H1 (cell line): ENCODE measurements at regions not wholly inside any gene's neighbourhood (a gene's known extent, or its start where the extent isn't known, plus 50 kb on each side); places are given as distances from the start of the nearest gene placed in this dataset.

Experiments used
- CTCF ChIA-PET: fragments of 300-600 bp; sonication (Branson Sonifier 250); formaldehyde crosslinking; loops from one replicate; lab custom pipeline; 2021; ENCODE audit not compliant: partially characterized antibody; lab: Charles Lee
- POLR2A ChIA-PET: fragments of 300-600 bp; sonication (Branson Sonifier 250); formaldehyde crosslinking; loops from one replicate; lab custom pipeline; 2021; ENCODE audit warnings: inconsistent platforms; ENCODE audit not compliant: partially characterized antibody; lab: Charles Lee
- DNase-seq, 2 experiments: peaks; one replicate each; pipeline versions ENCODE4 v3.0.0 to v3.0.0-alpha.2; 2010 to 2022; ENCODE audit warnings: low spot score in 2 of 2, low read depth in 1 of 2, mixed read lengths in 1 of 2
- FAIRE-seq: peaks from 2 replicates; lab custom pipeline; 2011; peaks lifted over from hg19 to GRCh38; lab: Jason Lieb, UNC
- H2AFZ ChIP-seq: 2 replicates; pipeline ENCODE4 v1.8.1; 2012; ENCODE audit warnings: low read length, inconsistent platforms
- H2AK5ac ChIP-seq: 2 replicates; pipeline ENCODE4 v1.6.1; 2013; ENCODE audit warnings: low read depth, low read length
- H2BK120ac ChIP-seq: replicated peaks from 2 replicates; pipeline ENCODE3; 2013; ENCODE audit warnings: low read depth, low read length, inconsistent platforms
- H2BK12ac ChIP-seq: 2 replicates; pipeline ENCODE4 v1.6.1; 2013; ENCODE audit warnings: low read depth, low read length
- H2BK15ac ChIP-seq: 2 replicates; pipeline ENCODE4 v1.6.1; 2013; ENCODE audit warnings: low read length
- H2BK20ac ChIP-seq: 2 replicates; pipeline ENCODE4 v1.6.1; 2013; ENCODE audit warnings: low read length
- H2BK5ac ChIP-seq: 2 replicates; pipeline ENCODE4 v1.6.1; 2013; ENCODE audit warnings: low read depth, low read length
- H3K14ac ChIP-seq: 2 replicates; pipeline ENCODE4 v1.6.1; 2013; ENCODE audit warnings: inconsistent platforms; ENCODE audit not compliant: insufficient read length
- H3K18ac ChIP-seq: 2 replicates; pipeline ENCODE4 v1.6.1; 2013; ENCODE audit warnings: low read length; ENCODE audit errors: extremely low read depth
- H3K23ac ChIP-seq: 2 replicates; pipeline ENCODE4 v1.6.1; 2013; ENCODE audit warnings: inconsistent platforms; ENCODE audit not compliant: insufficient read length
- H3K23me2 ChIP-seq: 2 replicates; pipeline ENCODE4 v1.6.1; 2013; ENCODE audit warnings: low read depth, low read length
- H3K27ac ChIP-seq: 2 replicates; pipeline ENCODE4 v1.6.1; 2011; ENCODE audit warnings: low read depth, low read length, inconsistent platforms
- H3K27me3 ChIP-seq, 4 experiments: replicated peaks in 1 of 4; 1 replicate in 1 of 4; 2 replicates in 3 of 4; pipeline versions ENCODE4 v1.6.1 to v1.8.1; 2011 to 2013; ENCODE audit warnings: low read length in 3 of 4, mild to moderate bottlenecking in 3 of 4, inconsistent platforms in 2 of 4, mixed read lengths in 2 of 4, moderate library complexity in 1 of 4; ENCODE audit not compliant: control insufficient read depth in 3 of 4, insufficient read depth in 3 of 4; ENCODE audit errors: extremely low read depth in 1 of 4
- H3K36me3 ChIP-seq, 4 experiments: 2 replicates each; pipeline versions ENCODE4 v1.6.1 to v1.8.1; 2011 to 2013; ENCODE audit warnings: mild to moderate bottlenecking in 4 of 4, low read length in 3 of 4, moderate library complexity in 2 of 4, control low read depth in 1 of 4, inconsistent platforms in 1 of 4; ENCODE audit not compliant: insufficient read depth in 4 of 4, control insufficient read depth in 2 of 4
- H3K4ac ChIP-seq: replicated peaks from 2 replicates; pipeline ENCODE3; 2013; ENCODE audit warnings: low read length, low read depth, mixed read lengths, inconsistent platforms; ENCODE audit not compliant: insufficient read length
- H3K4me1 ChIP-seq, 4 experiments: replicated peaks in 1 of 4; 1 replicate in 1 of 4; 2 replicates in 3 of 4; pipeline versions ENCODE4 v1.6.1 to v1.8.1; 2011 to 2013; ENCODE audit warnings: low read length in 3 of 4, inconsistent platforms in 2 of 4, mixed read lengths in 1 of 4; ENCODE audit not compliant: insufficient read depth in 4 of 4, control insufficient read depth in 3 of 4
- H3K4me2 ChIP-seq, 2 experiments: 2 replicates each; pipeline versions ENCODE4 v1.6.1 to v1.8.1; 2011 to 2013; ENCODE audit warnings: low read depth in 2 of 2, low read length in 2 of 2, control low read depth in 1 of 2, inconsistent platforms in 1 of 2, mild to moderate bottlenecking in 1 of 2; ENCODE audit not compliant: insufficient read depth in 1 of 2
- H3K4me3 ChIP-seq, 4 experiments: fragments of 200-600, 300-600 bp in 1 of 4; sonication (generic), shearing (Covaris generic), sonication (Bioruptor Twin) in 1 of 4; 2 replicates each; pipeline versions ENCODE4 v1.5.1 to v1.8.1; 2011 to 2016; ENCODE audit warnings: low read length in 4 of 4, low read depth in 3 of 4, control low read depth in 2 of 4, inconsistent platforms in 2 of 4, mild to moderate bottlenecking in 2 of 4, mixed read lengths in 1 of 4, moderate library complexity in 1 of 4; ENCODE audit not compliant: insufficient read depth in 2 of 4; ENCODE audit errors: extremely low read depth in 1 of 4
- H3K56ac ChIP-seq: replicated peaks from 2 replicates; pipeline ENCODE3; 2013; ENCODE audit warnings: low read depth, mild to moderate bottlenecking, mixed read lengths, low read length, inconsistent platforms; ENCODE audit not compliant: insufficient read length
- H3K79me1 ChIP-seq: 2 replicates; pipeline ENCODE4 v1.6.1; 2013; ENCODE audit warnings: low read depth, low read length, control low read depth
- H3K79me2 ChIP-seq, 2 experiments: 2 replicates each; pipeline versions ENCODE4 v1.6.1 to v1.8.1; 2012 to 2013; ENCODE audit warnings: low read length in 2 of 2, mild to moderate bottlenecking in 2 of 2, inconsistent platforms in 1 of 2; ENCODE audit not compliant: insufficient read depth in 2 of 2, control insufficient read depth in 1 of 2
- H3K9ac ChIP-seq, 4 experiments: replicated peaks in 1 of 4; 1 replicate in 1 of 4; 2 replicates in 3 of 4; pipeline versions ENCODE4 v1.6.1 to v1.8.1; 2011 to 2013; ENCODE audit warnings: low read depth in 3 of 4, low read length in 3 of 4, control low read depth in 2 of 4, mild to moderate bottlenecking in 2 of 4, moderate library complexity in 2 of 4, inconsistent platforms in 1 of 4; ENCODE audit errors: extremely low read depth in 1 of 4
- H3K9me3 ChIP-seq, 2 experiments: 2 replicates each; pipeline versions ENCODE4 v1.6.1 to v1.8.1; 2012 to 2013; ENCODE audit warnings: mild to moderate bottlenecking in 2 of 2, moderate library complexity in 2 of 2, control low read depth in 1 of 2, inconsistent platforms in 1 of 2, low read depth in 1 of 2, low read length in 1 of 2, mixed read lengths in 1 of 2; ENCODE audit not compliant: insufficient read depth in 2 of 2
- H4K20me1 ChIP-seq, 2 experiments: replicated peaks in 1 of 2; 2 replicates each; pipeline versions ENCODE3 to v1.8.1; 2011 to 2013; ENCODE audit warnings: inconsistent platforms in 2 of 2, low read length in 2 of 2, mild to moderate bottlenecking in 1 of 2; ENCODE audit not compliant: insufficient read depth in 2 of 2, control insufficient read depth in 1 of 2
- H4K5ac ChIP-seq: 2 replicates; pipeline ENCODE4 v1.6.1; 2013; ENCODE audit warnings: low read length, low read depth, mixed read lengths, inconsistent platforms; ENCODE audit not compliant: insufficient read length
- H4K8ac ChIP-seq: 2 replicates; pipeline ENCODE4 v1.8.0; 2013; ENCODE audit warnings: mild to moderate bottlenecking, moderate library complexity, low read length, inconsistent platforms; ENCODE audit not compliant: insufficient read depth; ENCODE audit errors: extremely low read depth
- H4K91ac ChIP-seq: replicated peaks from 2 replicates; pipeline ENCODE3; 2013; ENCODE audit warnings: low read length, mixed read lengths, inconsistent platforms; ENCODE audit not compliant: insufficient read length
- GTF2F1 ChIP-seq: IDR thresholded peaks from 2 replicates; pipeline ENCODE4 v1.6.1; 2012; ENCODE audit warnings: low read depth, low read length, improper control_type of control experiment, borderline replicate concordance
- KDM4A ChIP-seq: IDR thresholded peaks from one replicate; pipeline ENCODE4 v1.7.1; 2012; ENCODE audit warnings: low read depth, mild to moderate bottlenecking, moderate library complexity, low read length, inconsistent platforms; ENCODE audit not compliant: severe bottlenecking
- MAFK ChIP-seq: IDR thresholded peaks from 2 replicates; pipeline ENCODE4 v1.6.1; 2012; ENCODE audit warnings: low read depth, mild to moderate bottlenecking, improper control_type of control experiment, low read length
- RBBP5 ChIP-seq: IDR thresholded peaks from 2 replicates; pipeline ENCODE4 v1.7.1; 2012; ENCODE audit warnings: low read depth, mild to moderate bottlenecking, inconsistent platforms, low read length, moderate library complexity, borderline replicate concordance
- TAF7 ChIP-seq: optimal IDR thresholded peaks from 2 replicates; pipeline ENCODE3; 2011; ENCODE audit warnings: low read depth, mild to moderate bottlenecking, inconsistent platforms, low read length, moderate library complexity, borderline replicate concordance
- WGBS, 2 experiments: shearing (Covaris generic) in 1 of 2; methylation state at CpG; one replicate each; pipeline versions ENCODE4 v1.1.6 to v1.1.7; 2013 to 2015; ENCODE audit warnings: low lambda C conversion rate in 2 of 2, mixed read lengths in 2 of 2, inconsistent platforms in 1 of 2, low coverage in 1 of 2, missing lambda C conversion rate in 1 of 2; ENCODE audit not compliant: insufficient replicate concordance in 2 of 2, insufficient coverage in 1 of 2, insufficient read length in 1 of 2; ENCODE audit errors: extremely low coverage in 1 of 2, missing lambda C conversion rate in 1 of 2; 5-methylcytosine and 5-hydroxymethylcytosine counted together
- TF ChIP-seq, protein P1 (sequence below), 3 experiments: IDR thresholded peaks; 1 replicate in 2 of 3; 2 replicates in 1 of 3; pipeline versions ENCODE4 v1.5.1 to v1.6.1; 2011; ENCODE audit warnings: low read length in 3 of 3, mild to moderate bottlenecking in 3 of 3, inconsistent platforms in 2 of 3, low read depth in 1 of 3, moderate library complexity in 1 of 3; ENCODE audit not compliant: insufficient read depth in 1 of 3; ENCODE audit errors: control extremely low read depth in 1 of 3

DNA sequence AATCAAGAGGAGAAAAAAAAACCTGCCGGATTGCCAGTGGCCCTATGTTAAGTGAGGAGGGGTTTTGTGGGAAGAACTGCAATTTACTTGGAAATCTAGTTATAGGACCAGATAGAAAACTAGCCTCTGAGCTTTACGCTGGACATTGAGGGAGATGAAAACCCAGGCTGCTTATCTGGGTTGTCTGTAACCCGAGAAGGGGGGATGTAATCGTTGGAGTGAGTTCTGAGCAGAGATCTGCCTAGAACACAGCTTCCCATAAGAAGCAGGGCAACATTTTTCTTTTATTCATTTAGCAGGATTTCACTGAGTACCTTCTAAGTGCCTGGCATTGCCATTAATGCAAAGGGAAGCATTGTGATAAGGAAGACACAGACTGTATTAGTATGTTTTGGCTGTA lies 70.6 kb downstream of the KATNIP start:
- DNase-seq (no peak), FAIRE-seq (no peak)
- Histone ChIP-seq H3K23me2 (no peaks in the 10 kb centered on the region), H3K36me3 (no peaks in the 10 kb centered on the region), H3K9ac (no peak overlapping the region), H2BK5ac (no peak overlapping the region), H3K4ac (no peak overlapping the region), H4K5ac (no peak overlapping the region), H3K79me2 (no peaks in the 10 kb centered on the region), H4K20me1 (peaks cover 0 to 2% of the 10 kb centered on the region in 2 experiments), H2BK12ac (no peak overlapping the region), H2AFZ (no peak overlapping the region), H2BK15ac (no peak overlapping the region), H4K8ac (no peak overlapping the region), H3K79me1 (no peaks in the 10 kb centered on the region), H2AK5ac (no peak overlapping the region), H2BK20ac (no peak overlapping the region), H3K9me3 (no peaks in the 10 kb centered on the region), H3K14ac (no peak overlapping the region), H2BK120ac (no peak overlapping the region), H3K4me1 (peaks cover 0 to 2% (median 0%) of the 10 kb centered on the region in 4 experiments; a peak in 1 of 7 replicates), H3K4me2 (no peak overlapping the region), H3K56ac (no peak overlapping the region), H3K23ac (no peak overlapping the region), H3K27ac (no peak overlapping the region), H4K91ac (no peak overlapping the region), H3K18ac (no peak overlapping the region)
- POLR2A ChIA-PET: interaction anchor here (0.8 kb wide), 1 partner anchor 43 kb away, joined by 3 read pairs; no protein-coding TSS in a partner anchor
- WGBS, 2 experiments: 93% methylated on average over 4 of the region's 4 CpGs; no CpG with 5 or more reads in 1 of the 2 experiments
- CTCF ChIA-PET: interaction anchor here (0.6 to 2.6 kb wide), 7 partner anchors 16 to 827 kb away, joined by 3 to 14 read pairs (median 5); no protein-coding TSS in a partner anchor
- TF ChIP-seq GTF2F1 (no peak), RBBP5 (no peak), TAF7 (no peak), KDM4A (no peak), MAFK (no peak)
- TF ChIP-seq, protein P1, sequence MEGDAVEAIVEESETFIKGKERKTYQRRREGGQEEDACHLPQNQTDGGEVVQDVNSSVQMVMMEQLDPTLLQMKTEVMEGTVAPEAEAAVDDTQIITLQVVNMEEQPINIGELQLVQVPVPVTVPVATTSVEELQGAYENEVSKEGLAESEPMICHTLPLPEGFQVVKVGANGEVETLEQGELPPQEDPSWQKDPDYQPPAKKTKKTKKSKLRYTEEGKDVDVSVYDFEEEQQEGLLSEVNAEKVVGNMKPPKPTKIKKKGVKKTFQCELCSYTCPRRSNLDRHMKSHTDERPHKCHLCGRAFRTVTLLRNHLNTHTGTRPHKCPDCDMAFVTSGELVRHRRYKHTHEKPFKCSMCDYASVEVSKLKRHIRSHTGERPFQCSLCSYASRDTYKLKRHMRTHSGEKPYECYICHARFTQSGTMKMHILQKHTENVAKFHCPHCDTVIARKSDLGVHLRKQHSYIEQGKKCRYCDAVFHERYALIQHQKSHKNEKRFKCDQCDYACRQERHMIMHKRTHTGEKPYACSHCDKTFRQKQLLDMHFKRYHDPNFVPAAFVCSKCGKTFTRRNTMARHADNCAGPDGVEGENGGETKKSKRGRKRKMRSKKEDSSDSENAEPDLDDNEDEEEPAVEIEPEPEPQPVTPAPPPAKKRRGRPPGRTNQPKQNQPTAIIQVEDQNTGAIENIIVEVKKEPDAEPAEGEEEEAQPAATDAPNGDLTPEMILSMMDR (IDR thresholded peaks at IDR 0.05; ENCODE audit: control extremely low read depth in 1 of 3, insufficient read depth in 1 of 3, low read depth in 1 of 3, low read length in 3 of 3): no peak
- TF ChIP-seq, all 59 proteins: peak for 0
- Histone ChIP-seq H3K27me3 (no peaks in the 10 kb centered on the region), H3K4me3 (no peak overlapping the region)
